ENCODE measurements at regions not wholly inside any gene's neighbourhood (a gene's known extent, or its start where the extent isn't known, plus 50 kb on each side); places are given as distances from the start of the nearest gene placed in this dataset.

DNA sequence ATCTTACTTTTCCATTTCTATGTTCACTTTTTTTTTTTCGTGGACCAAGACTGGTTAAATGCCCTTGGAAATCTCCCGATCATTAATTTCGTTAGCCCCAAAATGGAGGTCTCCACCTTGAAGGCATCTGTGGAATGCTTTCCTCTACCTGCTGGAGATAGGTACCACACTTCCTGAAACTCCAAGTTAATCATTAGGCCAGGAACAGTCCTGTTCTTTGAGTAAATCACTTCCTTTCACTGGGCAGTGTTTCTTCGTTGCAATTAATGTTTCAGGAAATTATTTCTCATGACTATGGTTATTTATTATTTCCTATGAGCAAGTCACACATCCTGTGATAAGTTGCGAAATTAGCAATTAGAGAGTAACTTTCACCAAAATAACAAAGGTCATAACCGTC, 225.2 kb upstream of the LYPLAL1 start:
- Histone ChIP-seq H3K4me1 (no peaks in the 10 kb centered on the region), H3K4me3 (no peak overlapping the region), H3K36me3 (no peaks in the 10 kb centered on the region), H3K27me3 (no peaks in the 10 kb centered on the region), H3K27ac (no peak overlapping the region), H3K9me3 (no peaks in the 10 kb centered on the region)
- intact Hi-C loops (cut with DNase I) = no loop called here
- ATAC-seq = no peak
- no peak for DNase-seq
- TF ChIP-seq, protein P1, sequence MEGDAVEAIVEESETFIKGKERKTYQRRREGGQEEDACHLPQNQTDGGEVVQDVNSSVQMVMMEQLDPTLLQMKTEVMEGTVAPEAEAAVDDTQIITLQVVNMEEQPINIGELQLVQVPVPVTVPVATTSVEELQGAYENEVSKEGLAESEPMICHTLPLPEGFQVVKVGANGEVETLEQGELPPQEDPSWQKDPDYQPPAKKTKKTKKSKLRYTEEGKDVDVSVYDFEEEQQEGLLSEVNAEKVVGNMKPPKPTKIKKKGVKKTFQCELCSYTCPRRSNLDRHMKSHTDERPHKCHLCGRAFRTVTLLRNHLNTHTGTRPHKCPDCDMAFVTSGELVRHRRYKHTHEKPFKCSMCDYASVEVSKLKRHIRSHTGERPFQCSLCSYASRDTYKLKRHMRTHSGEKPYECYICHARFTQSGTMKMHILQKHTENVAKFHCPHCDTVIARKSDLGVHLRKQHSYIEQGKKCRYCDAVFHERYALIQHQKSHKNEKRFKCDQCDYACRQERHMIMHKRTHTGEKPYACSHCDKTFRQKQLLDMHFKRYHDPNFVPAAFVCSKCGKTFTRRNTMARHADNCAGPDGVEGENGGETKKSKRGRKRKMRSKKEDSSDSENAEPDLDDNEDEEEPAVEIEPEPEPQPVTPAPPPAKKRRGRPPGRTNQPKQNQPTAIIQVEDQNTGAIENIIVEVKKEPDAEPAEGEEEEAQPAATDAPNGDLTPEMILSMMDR (IDR thresholded peaks at IDR 0.05) = no peak

GRCh38 chr1:218953386-218953785, 220.3 kb upstream of the LYPLAL1 start:
- Histone ChIP-seq H3K9me3 (no peaks in the 10 kb centered on the region), H3K4me3 (no peak overlapping the region), H3K4me1 (no peaks in the 10 kb centered on the region), H3K27me3 (no peaks in the 10 kb centered on the region), H3K27ac (no peak overlapping the region), H3K36me3 (no peaks in the 10 kb centered on the region)
- TF ChIP-seq, protein P1 (IDR thresholded peaks at IDR 0.05) = no peak
- ATAC-seq (no peak), DNase-seq (no peak)
- intact Hi-C loops (cut with DNase I) = no loop called here

- TF ChIP-seq, protein P1 (IDR thresholded peaks at IDR 0.05) = no peak
- Histone ChIP-seq H3K4me1 (no peaks in the 10 kb centered on the region), H3K27ac (no peak overlapping the region), H3K27me3 (no peaks in the 10 kb centered on the region), H3K36me3 (no peaks in the 10 kb centered on the region), H3K4me3 (no peak overlapping the region), H3K9me3 (no peaks in the 10 kb centered on the region)
- intact Hi-C loops (cut with DNase I) = no loop called here
- DNase-seq (no peak), ATAC-seq (no peak)
Observed at GRCh38 chr1:218957971-218958370, 215.7 kb upstream of the LYPLAL1 start.

DNA sequence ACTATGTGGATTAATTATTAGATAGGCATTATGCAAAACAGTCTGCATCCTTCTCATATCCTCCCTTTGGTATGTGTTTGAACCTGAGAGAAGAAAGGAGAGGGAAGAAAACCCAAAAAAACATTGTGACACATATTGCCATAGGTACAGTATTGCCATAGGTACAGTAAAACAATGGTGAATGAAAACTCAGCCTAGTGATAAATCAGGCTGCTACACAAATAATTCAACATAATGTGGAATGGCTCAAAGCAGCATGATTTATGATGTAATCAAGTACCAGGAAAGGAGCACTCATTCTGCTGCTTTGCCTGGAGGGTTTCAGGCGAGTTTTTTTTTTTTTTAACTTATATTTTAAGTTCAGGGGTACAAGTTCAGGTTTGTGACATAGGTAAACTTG, 213.9 kb upstream of the LYPLAL1 start:
- DNase-seq (no peak), ATAC-seq (no peak)
- H3K36me3 ChIP-seq = no peaks in the 10 kb centered on the region
- intact Hi-C loops (cut with DNase I) = no loop called here
- H3K4me1 ChIP-seq = no peaks in the 10 kb centered on the region
- no peaks in the 10 kb centered on the region for H3K27me3 ChIP-seq
- H3K4me3 ChIP-seq = no peak overlapping the region
- TF ChIP-seq, protein P1 (IDR thresholded peaks at IDR 0.05) = no peak
- H3K9me3 ChIP-seq = no peaks in the 10 kb centered on the region
- no peak overlapping the region for H3K27ac ChIP-seq

- DNase-seq (no peak), ATAC-seq (no peak)
- no peaks in the 10 kb centered on the region for H3K4me1 ChIP-seq
- no peak overlapping the region for H3K4me3 ChIP-seq
- intact Hi-C loops (cut with DNase I) = no loop called here
- no peaks in the 10 kb centered on the region for H3K36me3 ChIP-seq
- no peak overlapping the region for H3K27ac ChIP-seq
- H3K27me3 ChIP-seq = no peaks in the 10 kb centered on the region
- H3K9me3 ChIP-seq = no peaks in the 10 kb centered on the region
- TF ChIP-seq, protein P1 (IDR thresholded peaks at IDR 0.05) = no peak
Observed at GRCh38 chr1:218964471-218965185, 209.1 kb upstream of the LYPLAL1 start.

DNA sequence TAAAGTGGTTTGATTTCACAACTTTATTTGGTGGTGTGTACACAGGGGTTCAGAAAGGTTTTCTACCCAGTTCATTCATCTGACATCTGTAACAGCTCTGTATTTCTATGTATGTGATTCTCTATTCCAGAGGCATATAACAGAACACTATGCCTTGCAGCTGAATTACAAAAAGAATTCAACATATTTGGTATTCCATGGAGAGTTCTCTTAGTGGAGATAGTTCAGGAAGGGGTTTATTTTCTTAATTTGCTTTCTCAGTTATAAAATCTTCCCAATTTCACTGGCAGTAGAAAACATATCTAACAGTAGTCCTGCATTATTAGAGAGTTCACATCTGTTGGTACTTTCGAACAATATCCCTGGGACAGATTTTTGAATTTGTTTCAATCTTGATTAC, 207.9 kb upstream of the LYPLAL1 start:
- no peaks in the 10 kb centered on the region for H3K9me3 ChIP-seq
- no peaks in the 10 kb centered on the region for H3K36me3 ChIP-seq
- no peak overlapping the region for H3K4me3 ChIP-seq
- H3K27me3 ChIP-seq = no peaks in the 10 kb centered on the region
- H3K27ac ChIP-seq = no peak overlapping the region
- TF ChIP-seq, protein P1 (IDR thresholded peaks at IDR 0.05) = no peak
- intact Hi-C loops (cut with DNase I) = no loop called here
- ATAC-seq = no peak
- H3K4me1 ChIP-seq = no peaks in the 10 kb centered on the region
- no peak for DNase-seq
